ENCODE measurements at regions not wholly inside any gene's neighbourhood (a gene's known extent, or its start where the extent isn't known, plus 50 kb on each side); places are given as distances from the start of the nearest gene placed in this dataset.
"Not testable (repeated sequence)": the region's sequence is repeated elsewhere in the genome, so short reads cannot be mapped to it uniquely, and the experiment has no call there.

GRCh38 chr2:193228276-193228675 lies 1033.5 kb upstream of the TMEFF2 start:
- ChIA-PET CTCF (no interaction called here), POLR2A (no interaction called here)
- Mint-ChIP-seq H3K36me3 (no peaks in the 10 kb centered on the region), H3K27me3 (no peaks in the 10 kb centered on the region), H3K27ac (no peak overlapping the region), H3K9me3 (peaks cover 0 to 6% (median 0%) of the 10 kb centered on the region in 5 donors), H3K4me1 (no peaks in the 10 kb centered on the region), H3K4me3 (no peak overlapping the region)
- no peaks in the 10 kb centered on the region for H3K36me3 ChIP-seq (ENCODE audit: insufficient read depth, low read length)
- H3K9me3 ChIP-seq (ENCODE audit: low read length), result no peaks in the 10 kb centered on the region
- H3K4me3 ChIP-seq (ENCODE audit: low read length), result no peak overlapping the region
- no peaks in the 10 kb centered on the region for H3K4me1 ChIP-seq (ENCODE audit: insufficient read depth, low read length)
- no peak for DNase-seq
- no peak overlapping the region for H3K27ac ChIP-seq (ENCODE audit: low read depth, low read length)
- H3K27me3 ChIP-seq (ENCODE audit: insufficient read depth, low read length, poor library complexity, severe bottlenecking), result no peaks in the 10 kb centered on the region

GRCh38 chr2:193222454-193222853 lies 1027.7 kb upstream of the TMEFF2 start:
- no peaks in the 10 kb centered on the region for H3K4me1 ChIP-seq (ENCODE audit: insufficient read depth, low read length)
- no peaks in the 10 kb centered on the region for H3K27me3 Mint-ChIP-seq
- peaks cover 0 to 7% (median 2%) of the 10 kb centered on the region in 5 donors for H3K9me3 Mint-ChIP-seq
- no peak overlapping the region for H3K4me3 Mint-ChIP-seq
- no peaks in the 10 kb centered on the region for H3K36me3 ChIP-seq (ENCODE audit: insufficient read depth, low read length)
- no peak overlapping the region for H3K27ac ChIP-seq (ENCODE audit: low read depth, low read length)
- H3K4me3 ChIP-seq (ENCODE audit: low read length), result no peak overlapping the region
- H3K4me1 Mint-ChIP-seq, result no peaks in the 10 kb centered on the region
- no peak for DNase-seq
- H3K27ac Mint-ChIP-seq, result no peak overlapping the region
- H3K36me3 Mint-ChIP-seq, result no peaks in the 10 kb centered on the region
- ChIA-PET POLR2A (no interaction called here), CTCF (no interaction called here)
- no peaks in the 10 kb centered on the region for H3K27me3 ChIP-seq (ENCODE audit: insufficient read depth, low read length, poor library complexity, severe bottlenecking)
- no peaks in the 10 kb centered on the region for H3K9me3 ChIP-seq (ENCODE audit: low read length)

- Mint-ChIP-seq H3K4me1 (no peaks in the 10 kb centered on the region), H3K4me3 (no peak overlapping the region), H3K27ac (no peak overlapping the region), H3K36me3 (no peaks in the 10 kb centered on the region), H3K27me3 (no peaks in the 10 kb centered on the region), H3K9me3 (peaks cover 0 to 4% (median 2%) of the 10 kb centered on the region in 5 donors)
- Histone ChIP-seq H3K4me3 (ENCODE audit: low read length) (no peak overlapping the region), H3K4me1 (ENCODE audit: insufficient read depth, low read length) (no peaks in the 10 kb centered on the region), H3K36me3 (ENCODE audit: insufficient read depth, low read length) (no peaks in the 10 kb centered on the region), H3K27ac (ENCODE audit: low read depth, low read length) (no peak overlapping the region), H3K27me3 (ENCODE audit: insufficient read depth, low read length, poor library complexity, severe bottlenecking) (no peaks in the 10 kb centered on the region), H3K9me3 (ENCODE audit: low read length) (no peaks in the 10 kb centered on the region)
- no peak for DNase-seq
- POLR2A ChIA-PET, result no interaction called here
- CTCF ChIA-PET, result no interaction called here
Measured at GRCh38 chr2:193219413-193219812, 1024.7 kb upstream of the TMEFF2 start.

- CTCF ChIA-PET, result no interaction called here
- POLR2A ChIA-PET, result no interaction called here
- H3K27ac Mint-ChIP-seq, result no peak overlapping the region
Measured at GRCh38 chr2:193201583-193201982, 1006.9 kb upstream of the TMEFF2 start.

DNA sequence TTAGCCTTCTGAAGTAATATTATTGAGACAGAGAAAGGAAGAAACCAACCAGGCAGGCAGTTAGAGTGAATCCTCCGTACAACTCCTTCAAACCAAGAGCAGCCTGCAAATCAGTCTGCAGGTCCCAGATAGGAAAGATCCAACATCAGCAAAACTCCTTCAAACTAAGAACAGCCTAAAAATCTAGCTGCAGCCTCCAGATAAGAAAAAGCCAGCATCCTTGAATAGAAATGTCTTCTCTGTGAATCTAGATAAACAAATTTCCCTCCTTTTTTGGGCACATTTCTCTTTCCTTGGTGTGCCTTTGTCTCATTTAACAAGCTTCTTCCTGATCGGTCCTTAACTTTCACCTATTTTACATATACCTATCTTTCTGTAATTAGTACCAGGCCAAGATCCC lies 1004.6 kb upstream of the TMEFF2 start:
- Histone ChIP-seq H3K27me3 (ENCODE audit: insufficient read depth, low read length, poor library complexity, severe bottlenecking) (no peaks in the 10 kb centered on the region), H3K4me3 (ENCODE audit: low read length) (no peak overlapping the region), H3K36me3 (ENCODE audit: insufficient read depth, low read length) (no peaks in the 10 kb centered on the region), H3K4me1 (ENCODE audit: insufficient read depth, low read length) (no peaks in the 10 kb centered on the region), H3K27ac (ENCODE audit: low read depth, low read length) (no peak overlapping the region), H3K9me3 (ENCODE audit: low read length) (no peaks in the 10 kb centered on the region)
- H3K36me3 Mint-ChIP-seq, result no peaks in the 10 kb centered on the region
- no peak overlapping the region for H3K4me3 Mint-ChIP-seq
- DNase-seq, result no peak
- H3K27ac Mint-ChIP-seq, result no peak overlapping the region
- no peaks in the 10 kb centered on the region for H3K4me1 Mint-ChIP-seq
- no peaks in the 10 kb centered on the region for H3K27me3 Mint-ChIP-seq
- peaks cover 0 to 15% (median 0%) of the 10 kb centered on the region in 5 donors for H3K9me3 Mint-ChIP-seq
- CTCF ChIA-PET, result no interaction called here
- POLR2A ChIA-PET, result no interaction called here

More at GRCh38 chr2:193201583-193201982, 1006.9 kb upstream of the TMEFF2 start:
- Histone ChIP-seq H3K36me3 (ENCODE audit: insufficient read depth, low read length) (no peaks in the 10 kb centered on the region), H3K27me3 (ENCODE audit: insufficient read depth, low read length, poor library complexity, severe bottlenecking) (no peaks in the 10 kb centered on the region), H3K9me3 (ENCODE audit: low read length) (no peaks in the 10 kb centered on the region), H3K4me3 (ENCODE audit: low read length) (no peak overlapping the region), H3K4me1 (ENCODE audit: insufficient read depth, low read length) (no peaks in the 10 kb centered on the region), H3K27ac (ENCODE audit: low read depth, low read length) (no peak overlapping the region)
- peaks cover 0 to 15% (median 0%) of the 10 kb centered on the region in 5 donors for H3K9me3 Mint-ChIP-seq
- no peaks in the 10 kb centered on the region for H3K36me3 Mint-ChIP-seq
- no peaks in the 10 kb centered on the region for H3K27me3 Mint-ChIP-seq
- H3K4me3 Mint-ChIP-seq, result no peak overlapping the region
- H3K4me1 Mint-ChIP-seq, result no peaks in the 10 kb centered on the region
- no peak for DNase-seq

DNA sequence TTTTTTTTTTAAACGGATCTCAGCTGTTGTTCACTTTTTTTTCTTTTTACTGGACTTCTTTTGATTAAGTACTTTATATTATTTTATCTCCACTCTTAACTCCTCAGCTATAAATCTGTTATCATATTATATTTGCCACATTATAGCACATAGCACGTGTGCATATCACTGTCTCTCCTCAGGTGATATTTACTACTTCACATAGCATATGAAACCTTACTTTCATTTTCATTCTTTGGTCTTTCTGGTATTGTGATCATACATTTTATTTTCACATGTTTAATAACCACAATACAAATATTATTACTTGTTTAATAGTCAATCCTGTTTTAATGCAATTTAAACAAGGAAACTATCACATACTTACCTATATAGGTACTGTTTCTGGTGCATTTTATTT lies 993.1 kb upstream of the TMEFF2 start:
- CTCF ChIA-PET, result no interaction called here
- H3K36me3 Mint-ChIP-seq, result no peaks in the 10 kb centered on the region

DNA sequence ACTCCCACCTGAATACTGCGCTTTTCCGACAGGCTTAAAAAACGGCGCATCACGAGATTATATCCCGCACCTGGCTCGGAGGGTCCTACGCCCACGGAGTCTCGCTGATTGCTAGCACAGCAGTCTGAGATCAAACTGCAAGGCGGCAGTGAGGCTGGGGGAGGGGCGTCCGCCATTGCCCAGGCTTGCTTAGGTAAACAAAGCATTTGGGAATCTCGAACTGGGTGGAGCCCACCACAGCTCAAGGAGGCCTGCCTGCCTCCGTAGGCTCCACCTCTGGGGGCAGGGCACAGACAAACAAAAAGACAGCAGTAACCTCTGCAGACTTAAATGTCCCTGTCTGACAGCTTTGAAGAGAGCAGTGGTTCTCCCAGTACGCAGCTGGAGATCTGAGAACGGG lies 976.2 kb upstream of the TMEFF2 start:
- H3K9me3 ChIP-seq (ENCODE audit: low read length); H3K9me3 Mint-ChIP-seq; H3K27ac ChIP-seq (ENCODE audit: low read depth, low read length); DNase-seq; H3K4me3 Mint-ChIP-seq; H3K36me3 Mint-ChIP-seq; H3K27me3 Mint-ChIP-seq; H3K4me1 ChIP-seq (ENCODE audit: insufficient read depth, low read length); H3K36me3 ChIP-seq (ENCODE audit: insufficient read depth, low read length); H3K27ac Mint-ChIP-seq; H3K4me1 Mint-ChIP-seq; POLR2A ChIA-PET; H3K4me3 ChIP-seq (ENCODE audit: low read length); CTCF ChIA-PET; H3K27me3 ChIP-seq (ENCODE audit: insufficient read depth, low read length, poor library complexity, severe bottlenecking): not testable (repeated sequence)

More for the DNA sequence above, 993.1 kb upstream of the TMEFF2 start:
- H3K36me3 ChIP-seq (ENCODE audit: insufficient read depth, low read length), result no peaks in the 10 kb centered on the region
- no peaks in the 10 kb centered on the region for H3K4me1 ChIP-seq (ENCODE audit: insufficient read depth, low read length)
- Mint-ChIP-seq H3K4me1 (peaks cover 0 to 2% (median 0%) of the 10 kb centered on the region in 3 donors), H3K27ac (peak overlapping the region in 1 of 8 donors; percentile 21), H3K9me3 (no peaks in the 10 kb centered on the region), H3K27me3 (no peaks in the 10 kb centered on the region), H3K4me3 (peak overlapping the region in 4 of 7 donors; percentile 2 to 23 (median 14))
- no peak overlapping the region for H3K4me3 ChIP-seq (ENCODE audit: low read length)
- POLR2A ChIA-PET, result no interaction called here
- H3K27me3 ChIP-seq (ENCODE audit: insufficient read depth, low read length, poor library complexity, severe bottlenecking), result no peaks in the 10 kb centered on the region
- no peaks in the 10 kb centered on the region for H3K9me3 ChIP-seq (ENCODE audit: low read length)
- H3K27ac ChIP-seq (ENCODE audit: low read depth, low read length), result peak overlapping the region; percentile 6
- no peak for DNase-seq

DNA sequence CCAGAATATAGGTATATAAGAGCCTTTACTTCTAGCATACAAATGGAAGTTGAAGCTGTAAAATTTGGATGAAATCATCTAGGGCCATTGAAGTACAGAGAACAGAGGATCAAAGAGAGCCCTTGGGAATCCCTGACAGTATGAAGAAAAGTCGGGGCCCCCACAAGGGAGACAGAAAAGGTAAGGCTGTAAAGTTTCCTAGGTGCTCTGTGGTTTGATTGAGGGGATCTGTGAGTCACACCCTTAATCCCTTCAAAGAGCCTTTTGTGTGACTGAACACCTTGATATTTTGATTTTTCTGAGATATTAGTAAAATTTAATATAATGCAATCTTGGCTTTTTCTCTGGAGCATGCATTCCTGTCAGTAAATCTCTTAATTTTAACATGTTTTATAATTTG lies 961.7 kb upstream of the TMEFF2 start:
- Mint-ChIP-seq H3K36me3 (no peaks in the 10 kb centered on the region), H3K27ac (no peak overlapping the region), H3K9me3 (peaks cover 0 to 13% (median 1%) of the 10 kb centered on the region in 5 donors), H3K27me3 (peaks cover 0 to 2% of the 10 kb centered on the region in 2 donors), H3K4me3 (no peak overlapping the region), H3K4me1 (no peaks in the 10 kb centered on the region)
- CTCF ChIA-PET, result no interaction called here
- Histone ChIP-seq H3K27ac (ENCODE audit: low read depth, low read length) (no peak overlapping the region), H3K4me3 (ENCODE audit: low read length) (no peak overlapping the region), H3K36me3 (ENCODE audit: insufficient read depth, low read length) (no peaks in the 10 kb centered on the region), H3K9me3 (ENCODE audit: low read length) (no peaks in the 10 kb centered on the region), H3K27me3 (ENCODE audit: insufficient read depth, low read length, poor library complexity, severe bottlenecking) (no peaks in the 10 kb centered on the region), H3K4me1 (ENCODE audit: insufficient read depth, low read length) (no peaks in the 10 kb centered on the region)
- DNase-seq, result no peak
- POLR2A ChIA-PET, result no interaction called here

GRCh38 chr2:193154076-193154475 lies 959.3 kb upstream of the TMEFF2 start:
- DNase-seq, result no peak
- no peaks in the 10 kb centered on the region for H3K9me3 ChIP-seq (ENCODE audit: low read length)
- POLR2A ChIA-PET, result no interaction called here
- H3K36me3 ChIP-seq (ENCODE audit: insufficient read depth, low read length), result no peaks in the 10 kb centered on the region
- no peak overlapping the region for H3K27ac ChIP-seq (ENCODE audit: low read depth, low read length)
- no peaks in the 10 kb centered on the region for H3K4me1 ChIP-seq (ENCODE audit: insufficient read depth, low read length)
- H3K36me3 Mint-ChIP-seq, result no peaks in the 10 kb centered on the region
- no peaks in the 10 kb centered on the region for H3K27me3 Mint-ChIP-seq
- peaks cover 0 to 9% (median 1%) of the 10 kb centered on the region in 5 donors for H3K9me3 Mint-ChIP-seq
- CTCF ChIA-PET, result no interaction called here
- H3K4me3 ChIP-seq (ENCODE audit: low read length), result no peak overlapping the region
- H3K27ac Mint-ChIP-seq, result no peak overlapping the region
- no peaks in the 10 kb centered on the region for H3K27me3 ChIP-seq (ENCODE audit: insufficient read depth, low read length, poor library complexity, severe bottlenecking)
- H3K4me3 Mint-ChIP-seq, result no peak overlapping the region
- H3K4me1 Mint-ChIP-seq, result no peaks in the 10 kb centered on the region
